GM23338 (cell line): ENCODE measurements at regions not wholly inside any gene's neighbourhood (a gene's known extent, or its start where the extent isn't known, plus 50 kb on each side); places are given as distances from the start of the nearest gene placed in this dataset.

Source experiments
- ATAC-seq: fragments of 200-7000 bp; cut with Tn5 transposase; 3 replicates; pipeline ENCODE4 v1.9.1; 2020
- DNase-seq: peaks from one replicate; pipeline ENCODE4 v3.0.0-alpha.2; 2015; ENCODE audit warnings: low spot score
- H2AFZ ChIP-seq: fragments of 200-600 bp; sonication (generic); 2 replicates; pipeline ENCODE4 v1.8.0; 2016; ENCODE audit warnings: antibody characterized with exemption, mild to moderate bottlenecking, moderate library complexity
- H3F3A ChIP-seq: fragments of 200-600 bp; sonication (generic); replicated peaks from 2 replicates; pipeline ENCODE4 v1.8.0; 2017; ENCODE audit warnings: antibody characterized with exemption, mixed run types, low read depth
- H3K27ac ChIP-seq: fragments of 200-600 bp; sonication (generic); 2 replicates; pipeline ENCODE4 v1.6.1; 2016; ENCODE audit warnings: low read depth
- H3K27me3 ChIP-seq: fragments of 200-600 bp; sonication (generic); 2 replicates; pipeline ENCODE4 v1.8.0; 2016; ENCODE audit warnings: mild to moderate bottlenecking, mixed run types, moderate library complexity; ENCODE audit not compliant: insufficient read depth
- H3K36me3 ChIP-seq: fragments of 200-600 bp; sonication (generic); 2 replicates; pipeline ENCODE4 v1.8.0; 2016; ENCODE audit warnings: mild to moderate bottlenecking; ENCODE audit not compliant: insufficient read depth
- H3K4me1 ChIP-seq: fragments of 200-600 bp; sonication (generic); 2 replicates; pipeline ENCODE4 v1.8.0; 2016; ENCODE audit warnings: mild to moderate bottlenecking, moderate library complexity; ENCODE audit not compliant: insufficient read depth
- H3K4me2 ChIP-seq: fragments of 200-600 bp; sonication (generic); 2 replicates; pipeline ENCODE4 v1.7.1; 2017; ENCODE audit warnings: mixed run types
- H3K4me3 ChIP-seq: fragments of 200-600 bp; sonication (generic); 2 replicates; pipeline ENCODE4 v1.6.1; 2016; ENCODE audit warnings: mixed run types
- H3K79me2 ChIP-seq: fragments of 200-600 bp; sonication (generic); replicated peaks from 2 replicates; pipeline ENCODE4 v1.8.0; 2017; ENCODE audit warnings: mild to moderate bottlenecking; ENCODE audit not compliant: insufficient read depth
- H3K9me2 ChIP-seq: fragments of 200-600 bp; sonication (generic); 2 replicates; pipeline ENCODE4 v1.8.0; 2017; ENCODE audit not compliant: insufficient read depth
- H4K20me1 ChIP-seq: fragments of 200-600 bp; sonication (generic); replicated peaks from 2 replicates; pipeline ENCODE4 v1.8.0; 2017; ENCODE audit warnings: mild to moderate bottlenecking; ENCODE audit not compliant: insufficient read depth
- H3K27ac Mint-ChIP-seq: 2 replicates; pipeline ENCODE4 v1.8.0; 2020; ENCODE audit warnings: inconsistent platforms, mild to moderate bottlenecking, moderate library complexity, mixed read lengths
- H3K27me3 Mint-ChIP-seq: 3 replicates; pipeline ENCODE4 v1.8.0; 2022; ENCODE audit warnings: low read depth, mild to moderate bottlenecking, moderate library complexity, mixed read lengths, inconsistent platforms; ENCODE audit not compliant: insufficient read depth, poor library complexity
- H3K36me3 Mint-ChIP-seq: 3 replicates; pipeline ENCODE4 v1.8.0; 2021; ENCODE audit warnings: low read depth, mild to moderate bottlenecking, inconsistent platforms, moderate library complexity, mixed read lengths
- H3K4me1 Mint-ChIP-seq: 3 replicates; pipeline ENCODE4 v1.8.0; 2020; ENCODE audit warnings: mild to moderate bottlenecking, inconsistent platforms, mixed read lengths
- H3K4me3 Mint-ChIP-seq: 3 replicates; pipeline ENCODE4 v1.8.0; 2021; ENCODE audit warnings: moderate library complexity, mild to moderate bottlenecking, inconsistent platforms, mixed read lengths
- H3K9me3 Mint-ChIP-seq: 3 replicates; pipeline ENCODE4 v1.8.0; 2020; ENCODE audit warnings: moderate library complexity, mild to moderate bottlenecking, inconsistent platforms, mixed read lengths
- CREB1 ChIP-seq: fragments of 250-450 bp; sonication (Bioruptor Pico); IDR thresholded peaks from 2 replicates; pipeline ENCODE4 v1.5.0; 2020; ENCODE audit warnings: low read depth, mild to moderate bottlenecking, moderate library complexity
- ETS1 ChIP-seq: IDR thresholded peaks from 2 replicates; pipeline ENCODE4 v1.6.1; 2016; ENCODE audit warnings: antibody characterized with exemption
- EZH2 ChIP-seq: fragments of 200-600 bp; sonication (generic); IDR thresholded peaks from one replicate; pipeline ENCODE4 v1.8.0; 2017; ENCODE audit warnings: antibody characterized with exemption, mild to moderate bottlenecking, low read depth; ENCODE audit not compliant: unreplicated experiment
- ZNF331 ChIP-seq: fragments of 250-450 bp; sonication (Bioruptor Pico); IDR thresholded peaks from 2 replicates; pipeline ENCODE4 v1.5.0; 2020; ENCODE audit warnings: low read depth, mild to moderate bottlenecking, moderate library complexity
- ZNF462 ChIP-seq: fragments of 250-450 bp; sonication (Bioruptor Pico); IDR thresholded peaks from 2 replicates; pipeline ENCODE4 v1.5.0; 2020; ENCODE audit warnings: mild to moderate bottlenecking, moderate library complexity

GRCh38 chr2:118244686-118245085, 156.4 kb downstream of the INSIG2 start:
- Histone ChIP-seq H3K27ac (no peak overlapping the region), H3K36me3 (no peaks in the 10 kb centered on the region), H3F3A (no peaks in the 10 kb centered on the region), H3K4me3 (no peak overlapping the region), H3K9me2 (no peaks in the 10 kb centered on the region; the same call in 1 of the 2 replicates), H4K20me1 (no peaks in the 10 kb centered on the region), H3K27me3 (no peaks in the 10 kb centered on the region), H3K4me1 (peaks cover 2% of the 10 kb centered on the region; the same call in 1 of the 2 replicates), H3K79me2 (no peaks in the 10 kb centered on the region), H2AFZ (no peak overlapping the region), H3K4me2 (no peak overlapping the region)
- no peak for DNase-seq
- no peak for TF ChIP-seq ZNF462 (CRISPR knock-in tag)
- TF ChIP-seq ZNF331 (CRISPR knock-in tag), result no peak
- TF ChIP-seq EZH2, result no peak
- ATAC-seq, result no peak
- Mint-ChIP-seq H3K36me3 (no peaks in the 10 kb centered on the region; the same call in 2 of the 3 replicates), H3K4me3 (no peak overlapping the region), H3K9me3 (peaks cover under 1% of the 10 kb centered on the region; the same call in 1 of the 3 replicates), H3K27me3 (peaks cover 4% of the 10 kb centered on the region), H3K27ac (no peak overlapping the region), H3K4me1 (peaks cover 4% of the 10 kb centered on the region; the same call in 2 of the 3 replicates)

GRCh38 chr2:118243031-118243430, 154.8 kb downstream of the INSIG2 start:
- Mint-ChIP-seq H3K4me1 (no peaks in the 10 kb centered on the region), H3K36me3 (no peaks in the 10 kb centered on the region; the same call in 2 of the 3 replicates), H3K4me3 (no peak overlapping the region), H3K27me3 (peaks cover 4% of the 10 kb centered on the region), H3K9me3 (peaks cover 9% of the 10 kb centered on the region; the same call in 2 of the 3 replicates), H3K27ac (no peak overlapping the region)
- no peaks in the 10 kb centered on the region for H4K20me1 ChIP-seq
- no peak overlapping the region for H3K27ac ChIP-seq
- H2AFZ ChIP-seq, result no peak overlapping the region
- no peaks in the 10 kb centered on the region for H3K4me1 ChIP-seq
- H3K36me3 ChIP-seq, result no peaks in the 10 kb centered on the region
- no peak overlapping the region for H3K4me2 ChIP-seq
- ATAC-seq, result no peak
- H3K9me2 ChIP-seq, result peaks cover 6% of the 10 kb centered on the region; the same call in 1 of the 2 replicates
- H3F3A ChIP-seq, result no peaks in the 10 kb centered on the region
- no peaks in the 10 kb centered on the region for H3K27me3 ChIP-seq
- no peak overlapping the region for H3K4me3 ChIP-seq
- no peaks in the 10 kb centered on the region for H3K79me2 ChIP-seq
- no peak for DNase-seq
- TF ChIP-seq ETS1 (no peak), CREB1 (CRISPR knock-in tag) (no peak), EZH2 (no peak), ZNF462 (CRISPR knock-in tag) (no peak)
